Sigmoid colon (tissue), 6 donors: ENCODE measurements at regions not wholly inside any gene's neighbourhood (a gene's known extent, or its start where the extent isn't known, plus 50 kb on each side); places are given as distances from the start of the nearest gene placed in this dataset.

Experiments
- DNase-seq: peaks from one replicate; pipeline ENCODE4 v3.0.0-alpha.2; 2019
- H3K27ac ChIP-seq, 4 donors: fragments of 200-600 bp; sonication (generic); one replicate each; pipeline ENCODE4 v1.5.1; 2016 to 2019; ENCODE audit warnings: mild to moderate bottlenecking in 1 of 4
- H3K27me3 ChIP-seq, 3 donors: fragments of 200-600 bp; sonication (generic); one replicate each; pipeline ENCODE4 v1.5.1; 2019; ENCODE audit warnings: mild to moderate bottlenecking in 1 of 3
- H3K36me3 ChIP-seq, 4 donors: fragments of 200-600 bp; sonication (generic); one replicate each; pipeline ENCODE4 v1.5.1; 2016 to 2019
- H3K4me1 ChIP-seq, 4 donors: fragments of 200-600 bp; sonication (generic); one replicate each; pipeline ENCODE4 v1.5.1; 2017 to 2019
- H3K4me3 ChIP-seq, 4 donors: fragments of 200-600 bp; sonication (generic); one replicate each; pipeline ENCODE4 v1.5.1; 2017 to 2019; ENCODE audit warnings: mild to moderate bottlenecking in 2 of 4, moderate library complexity in 1 of 4
- H3K9me3 ChIP-seq, 4 donors: fragments of 200-600 bp in 3 of 4; sonication (generic) in 3 of 4; one replicate each; pipeline versions ENCODE4 v1.5.1 to v1.6.1; 2013 to 2019
- CTCF ChIP-seq, 4 experiments: fragments of 450-650 bp in 3 of 4; fragments of 200-600 bp in 1 of 4; IDR thresholded peaks; one replicate each; pipeline ENCODE4 v1.5.1; 2016 to 2019; ENCODE audit warnings: antibody characterized with exemption in 4 of 4, mild to moderate bottlenecking in 3 of 4, moderate library complexity in 2 of 4
- EP300 ChIP-seq, 4 donors: sonication (generic); formaldehyde crosslinking; IDR thresholded peaks; one replicate each; pipeline ENCODE4 v1.6.1; 2017; ENCODE audit warnings: antibody characterized with exemption in 4 of 4
- POLR2A ChIP-seq, 2 donors: fragments of 450-650 bp; IDR thresholded peaks; one replicate each; pipeline ENCODE4 v1.6.1; 2016; ENCODE audit warnings: antibody characterized with exemption in 2 of 2, mild to moderate bottlenecking in 2 of 2, moderate library complexity in 2 of 2
- POLR2AphosphoS5 ChIP-seq, 4 donors: sonication (generic); formaldehyde crosslinking; IDR thresholded peaks; one replicate each; pipeline ENCODE4 v1.6.1; 2017; ENCODE audit warnings: antibody characterized with exemption in 4 of 4
- WGBS, 2 donors: extraction: QIAGEN DNeasy Blood & Tissue Kit; methylation state at CpG; one replicate each; pipeline ENCODE4 v1.1.7; 2013; 5-methylcytosine and 5-hydroxymethylcytosine counted together
- intact Hi-C: fragments of 100-400 bp; cut with DNase I; formaldehyde crosslinking; loops from one replicate; pipeline ENCODE4 v1.15.1; 2023
- small RNA-seq, 3 donors: library from RNA; depleted of rRNA; stranded (forward); fragments of <200 nt; gene quantifications; one replicate each; pipeline ENCODE3, GENCODE V24; 2016
- donor health status: healthy with polysubstance abuse.
- donor health status: healthy.

GRCh38 chr6:128572294-128572693, 51.9 kb upstream of the PTPRK start:
- no peak overlapping the region for H3K4me3 ChIP-seq
- intact Hi-C loops: no loop called here
- H3K27ac ChIP-seq: no peak overlapping the region
- no peak for DNase-seq
- TF ChIP-seq POLR2AphosphoS5 (IDR thresholded peaks at IDR 0.05) (no peak), POLR2A (IDR thresholded peaks at IDR 0.05) (no peak), EP300 (IDR thresholded peaks at IDR 0.05) (no peak), CTCF (IDR thresholded peaks at IDR 0.05) (no peak)
- H3K27me3 ChIP-seq: no peaks in the 10 kb centered on the region
- H3K9me3 ChIP-seq: no peaks in the 10 kb centered on the region
- no peaks in the 10 kb centered on the region for H3K36me3 ChIP-seq
- H3K4me1 ChIP-seq: peaks cover 0 to 23% (median 16%) of the 10 kb centered on the region in 4 donors
- 80 to 87% methylated on average over 1 of the region's 1 CpG for WGBS, 2 donors

GRCh38 chr6:128570680-128571063, 50.3 kb upstream of the PTPRK start:
- intact Hi-C loops: no loop called here
- peak overlapping the region in 1 of 4 donors; percentile 22 for H3K27ac ChIP-seq
- no peak for DNase-seq
- H3K4me1 ChIP-seq: peaks cover 0 to 29% (median 19%) of the 10 kb centered on the region in 4 donors
- no peaks in the 10 kb centered on the region for H3K9me3 ChIP-seq
- H3K36me3 ChIP-seq: no peaks in the 10 kb centered on the region
- 36 to 70% methylated on average over 3 of the region's 3 CpGs for WGBS, 2 donors
- no peaks in the 10 kb centered on the region for H3K27me3 ChIP-seq
- TF ChIP-seq POLR2AphosphoS5 (IDR thresholded peaks at IDR 0.05) (no peak), EP300 (IDR thresholded peaks at IDR 0.05) (no peak), POLR2A (IDR thresholded peaks at IDR 0.05) (no peak), CTCF (IDR thresholded peaks at IDR 0.05) (no peak)
- H3K4me3 ChIP-seq: no peak overlapping the region

- intact Hi-C loops: no loop called here
- no peak for TF ChIP-seq CTCF (IDR thresholded peaks at IDR 0.05)
- TF ChIP-seq POLR2A (IDR thresholded peaks at IDR 0.05): no peak
- no peak for TF ChIP-seq EP300 (IDR thresholded peaks at IDR 0.05)
- no peak for TF ChIP-seq POLR2AphosphoS5 (IDR thresholded peaks at IDR 0.05)
- no peaks in the 10 kb centered on the region for H3K36me3 ChIP-seq
- 14 to 54% methylated on average over 5 of the region's 5 CpGs for WGBS, 2 donors
- no peak for DNase-seq
- H3K4me1 ChIP-seq: peaks cover 0 to 29% (median 19%) of the 10 kb centered on the region in 4 donors
- no peaks in the 10 kb centered on the region for H3K9me3 ChIP-seq
- no peak overlapping the region for H3K4me3 ChIP-seq
- H3K27ac ChIP-seq: peak overlapping the region in 1 of 4 donors; percentile 22
- no peaks in the 10 kb centered on the region for H3K27me3 ChIP-seq
Measured at GRCh38 chr6:128569732-128570679, 49.6 kb upstream of the PTPRK start.

Small RNAs in the stretch of these regions (small RNA-seq; reads per million reads assigned to genes)
- 0 reads per million in 3 donors for gene RF00019
